GM21367 (cell line): ENCODE measurements at regions not wholly inside any gene's neighbourhood (a gene's known extent, or its start where the extent isn't known, plus 50 kb on each side); places are given as distances from the start of the nearest gene placed in this dataset.
"Not testable (repeated sequence)": the region's sequence is repeated elsewhere in the genome, so short reads cannot be mapped to it uniquely, and the experiment has no call there.

Experiments
- ATAC-seq: cut with Tn5 transposase; IDR thresholded peaks from one replicate; pipeline ENCODE4 v1.9.1; 2021; ENCODE audit not compliant: unreplicated experiment

DNA sequence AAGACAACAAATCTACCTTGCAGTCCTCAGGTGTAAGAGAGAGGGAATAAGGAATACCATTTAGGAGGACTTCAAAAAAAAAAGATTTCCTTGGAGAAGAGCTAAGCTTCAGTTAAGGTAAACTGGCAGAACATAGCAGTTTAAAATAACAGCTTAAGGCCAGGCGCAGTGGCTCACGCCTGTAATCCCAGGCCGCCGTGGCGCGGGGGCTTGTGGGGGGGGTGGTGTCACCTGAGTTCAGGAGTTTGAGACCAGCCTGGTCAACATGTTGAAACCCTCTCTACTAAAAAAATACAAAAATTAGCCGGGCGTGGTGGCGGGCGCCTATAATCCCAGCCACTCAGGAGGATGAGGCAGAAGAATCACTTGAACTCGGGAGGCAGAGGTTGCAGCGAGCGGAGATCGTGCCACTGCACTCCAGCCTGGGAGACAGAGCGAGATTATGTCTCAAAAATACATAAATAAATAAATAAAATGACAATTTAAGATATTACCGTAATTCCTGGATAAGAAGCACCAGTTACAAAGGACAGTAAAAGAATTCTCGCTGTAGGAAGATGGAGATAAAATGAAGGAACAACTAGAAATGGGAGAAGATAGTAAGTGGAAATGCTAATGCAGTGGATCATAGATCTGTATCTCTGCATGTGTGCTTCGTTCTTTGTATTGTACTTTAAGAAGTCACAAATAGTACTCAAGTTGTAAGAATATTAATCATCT is 1140.2 kb downstream of the NCAM2 start:
- no peak for ATAC-seq

DNA sequence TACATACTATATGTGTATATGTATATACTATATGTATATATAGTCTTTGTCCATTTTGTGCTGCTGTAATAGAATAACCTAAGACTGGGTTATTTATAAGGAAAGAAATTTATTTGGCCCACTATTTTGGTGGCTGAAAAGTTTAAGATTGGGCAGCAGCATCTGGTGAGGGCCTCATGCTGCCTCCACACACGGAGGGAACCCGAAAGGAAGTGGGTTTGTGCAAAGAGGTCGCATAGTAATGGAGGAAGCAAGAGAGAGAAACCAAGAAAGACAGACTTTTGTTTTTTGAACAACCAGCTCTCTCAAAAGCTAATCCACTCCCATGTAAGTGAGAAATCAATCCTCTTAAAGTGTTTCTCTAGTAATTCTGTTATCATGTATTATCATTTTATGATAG is 1147.3 kb downstream of the NCAM2 start:
- ATAC-seq = no peak

DNA sequence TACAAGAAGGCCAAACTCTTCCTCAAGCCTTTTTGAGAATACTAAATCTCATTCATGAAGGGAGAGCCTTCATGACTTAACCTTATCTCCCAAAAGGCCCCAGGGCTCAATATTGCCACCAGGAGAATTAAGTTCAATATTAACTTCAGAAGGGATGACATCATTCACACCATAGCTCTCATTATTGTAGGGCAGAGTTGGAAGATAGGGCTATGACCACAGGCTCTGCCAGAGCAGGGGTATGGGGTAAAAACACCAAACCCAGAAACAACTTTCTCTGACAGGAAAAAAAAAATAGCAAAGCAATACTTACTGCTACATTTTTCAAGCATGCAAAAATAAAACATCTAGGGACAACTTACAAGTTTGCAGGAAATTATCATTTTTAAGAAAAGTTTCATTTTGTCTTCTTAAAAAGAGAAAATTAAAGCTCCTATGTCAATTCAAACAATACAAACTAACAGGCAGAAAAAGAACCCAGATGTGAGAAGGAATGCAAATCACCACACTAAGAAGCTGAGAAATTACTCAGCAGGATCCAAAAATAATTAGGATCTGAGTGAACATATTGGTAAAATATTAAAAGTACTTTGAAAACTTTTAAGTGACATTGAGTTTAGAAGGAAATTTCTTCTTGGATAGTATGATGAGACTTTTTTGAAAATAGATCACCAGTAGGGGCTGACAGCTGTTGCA is 1156.5 kb downstream of the NCAM2 start:
- ATAC-seq = no peak

DNA sequence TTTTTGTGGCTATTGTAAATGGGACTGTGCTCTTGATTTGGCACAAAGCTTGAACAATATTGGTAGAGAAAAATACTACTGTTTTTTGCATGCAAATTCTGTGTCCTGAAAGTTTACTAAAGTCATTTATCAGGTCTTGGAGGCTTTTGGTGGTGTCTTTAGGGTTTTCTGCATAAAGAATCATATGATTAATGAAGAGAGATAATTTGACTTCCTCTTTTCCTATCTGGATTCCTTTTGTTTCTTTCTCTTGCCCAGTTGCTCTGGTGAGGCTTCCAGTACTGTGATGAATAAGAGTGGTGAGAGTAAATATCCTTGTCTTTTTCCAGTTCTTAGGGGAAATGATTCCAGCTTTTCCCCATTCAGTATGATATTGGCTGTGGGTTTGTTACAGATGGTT is 1166.7 kb downstream of the NCAM2 start:
- ATAC-seq = no peak

DNA sequence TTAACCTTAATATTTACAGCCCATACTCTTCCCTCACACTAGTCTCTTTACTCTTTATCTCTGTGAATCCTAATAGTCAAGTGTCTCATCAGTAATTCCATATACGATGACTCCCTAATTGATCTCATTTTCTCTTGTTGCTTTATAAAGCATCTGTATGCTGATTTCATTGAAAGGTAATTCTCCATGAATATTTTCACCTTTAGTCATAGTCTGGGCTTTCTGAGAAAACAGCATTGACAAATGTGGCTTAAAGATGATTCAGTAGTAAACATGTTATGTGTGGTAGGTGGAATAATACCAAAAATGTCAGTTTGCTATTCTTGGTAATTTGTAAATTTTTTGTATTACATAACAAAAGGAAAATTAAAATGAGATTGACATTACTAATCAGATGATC is 1176.5 kb downstream of the NCAM2 start:
- ATAC-seq = no peak

DNA sequence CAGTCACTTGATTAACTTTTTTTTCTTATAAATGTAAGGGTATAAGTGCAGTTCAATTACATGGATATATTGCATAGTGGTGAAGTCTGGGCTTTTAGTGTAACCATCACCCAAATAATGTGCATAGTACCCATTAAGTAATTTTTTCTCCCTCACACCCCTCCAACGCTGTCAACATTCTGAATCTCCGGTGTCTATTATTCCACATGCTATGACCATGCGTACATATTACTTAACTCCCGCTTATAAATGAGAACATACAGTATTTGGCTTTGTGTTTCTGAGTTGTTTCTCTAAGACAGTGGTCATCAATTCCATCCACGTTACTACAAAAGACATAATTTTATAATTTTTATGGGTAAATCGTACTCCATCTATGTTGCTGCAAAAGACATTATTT is 1191.1 kb downstream of the NCAM2 start:
- ATAC-seq = no peak

DNA sequence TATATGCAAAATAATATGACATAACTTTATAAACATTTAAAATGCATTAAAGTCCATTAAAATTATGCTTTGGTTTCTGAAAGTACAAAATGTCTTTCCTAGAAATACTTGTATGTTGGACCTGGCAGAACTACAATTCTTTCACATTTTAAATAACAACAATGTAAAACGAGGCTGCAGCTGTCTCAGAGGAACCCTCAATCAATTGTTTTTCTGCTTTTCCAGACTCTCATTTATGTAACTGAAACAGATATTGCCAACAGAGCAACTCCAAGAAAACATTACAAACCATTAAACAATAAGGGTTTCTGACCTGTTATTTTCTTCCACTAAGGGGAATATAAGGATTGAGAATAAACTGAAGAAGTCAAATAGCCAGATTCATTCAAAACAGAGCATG is 1193.4 kb downstream of the NCAM2 start:
- ATAC-seq = no peak

DNA sequence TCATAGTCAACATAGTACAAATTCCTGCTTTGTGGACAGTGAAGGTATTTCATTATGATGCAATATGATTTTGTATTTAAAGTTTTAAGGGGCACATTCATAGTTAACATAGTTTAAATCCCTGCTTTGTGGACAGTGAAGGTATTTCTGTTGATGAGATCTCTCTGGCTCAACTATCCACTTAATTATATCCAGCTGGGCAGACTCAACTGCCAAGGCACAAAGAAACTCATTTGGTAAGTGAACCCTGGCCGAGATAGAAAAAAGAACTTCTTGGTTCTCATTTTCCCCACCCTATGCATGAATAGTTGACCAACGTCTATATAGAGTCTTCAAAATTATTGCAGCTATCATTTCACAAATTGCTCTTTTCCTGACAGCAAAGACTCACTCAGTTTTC is 1194.6 kb downstream of the NCAM2 start:
- no peak for ATAC-seq

DNA sequence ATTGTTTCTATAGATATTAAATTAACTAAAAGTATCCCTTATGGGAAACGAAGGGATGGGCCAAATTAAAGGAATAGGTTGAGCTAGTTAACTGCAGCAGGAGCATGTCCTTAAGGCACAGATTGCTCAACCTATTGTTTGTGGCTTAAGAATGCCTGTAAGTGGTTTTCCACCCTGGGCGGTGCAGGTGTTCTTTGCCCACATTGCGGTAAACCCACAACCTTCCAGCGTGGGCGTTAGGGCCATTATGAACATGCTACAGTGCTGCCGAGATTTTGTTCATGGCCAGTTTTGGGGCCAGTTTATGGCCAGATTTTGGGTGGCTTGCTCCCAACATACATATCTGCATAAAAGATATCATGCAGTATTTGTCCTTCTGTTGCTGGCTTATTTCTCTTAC is 1196.8 kb downstream of the NCAM2 start:
- not testable (repeated sequence) for ATAC-seq

DNA sequence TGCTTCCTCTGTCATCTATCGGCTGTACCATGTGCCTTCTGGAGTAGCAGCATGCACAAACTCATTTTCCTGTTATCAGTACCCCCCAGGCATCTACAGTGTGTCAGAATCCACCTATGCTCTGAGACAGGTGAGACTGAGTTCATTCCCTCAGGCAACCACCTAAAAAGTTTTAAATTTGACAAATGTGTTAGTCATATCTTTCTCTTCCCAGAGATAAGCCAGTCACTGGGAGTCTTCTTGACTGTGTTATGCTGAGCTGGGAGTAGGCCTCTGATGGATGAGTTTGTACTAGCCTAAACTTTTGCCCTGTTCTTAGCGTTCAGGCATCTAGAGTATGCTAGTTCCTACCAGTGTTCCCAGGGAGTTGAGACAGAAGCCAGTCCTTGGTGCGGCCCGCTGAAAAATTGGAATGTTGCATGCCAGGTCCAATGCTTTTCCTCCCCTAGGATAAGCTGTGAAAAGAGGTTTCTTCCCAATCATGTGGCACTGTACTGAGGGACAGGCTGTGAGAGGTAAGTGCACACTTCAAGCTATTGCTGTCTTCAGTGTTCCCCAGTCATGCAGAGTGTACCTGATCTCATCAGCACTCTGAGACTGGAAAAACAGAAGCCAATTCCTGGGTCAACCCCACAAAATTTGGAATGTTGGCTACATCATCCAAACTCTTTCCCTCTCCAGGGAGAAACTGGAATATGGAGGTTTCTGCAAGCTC is 1202.3 kb downstream of the NCAM2 start:
- ATAC-seq = no peak

DNA sequence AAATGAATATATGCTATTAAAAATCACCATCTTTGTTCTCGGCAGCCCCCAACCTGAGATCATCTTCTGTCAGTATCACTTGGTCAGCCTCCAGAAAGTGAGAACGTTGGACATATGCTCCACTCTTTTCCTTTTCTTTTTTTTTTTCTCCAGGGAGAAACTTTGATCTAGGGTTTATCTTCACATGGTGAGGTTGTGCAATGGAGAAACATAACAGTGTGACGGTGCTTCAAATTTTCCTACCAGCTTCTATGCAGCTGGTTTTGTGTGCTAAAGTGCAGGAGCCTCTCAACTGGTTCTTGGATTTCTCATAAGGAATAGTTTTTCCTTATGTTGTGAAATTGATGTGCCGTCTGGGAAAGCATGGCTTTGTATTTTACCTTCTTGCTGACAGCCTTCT is 1202.9 kb downstream of the NCAM2 start:
- ATAC-seq = no peak

DNA sequence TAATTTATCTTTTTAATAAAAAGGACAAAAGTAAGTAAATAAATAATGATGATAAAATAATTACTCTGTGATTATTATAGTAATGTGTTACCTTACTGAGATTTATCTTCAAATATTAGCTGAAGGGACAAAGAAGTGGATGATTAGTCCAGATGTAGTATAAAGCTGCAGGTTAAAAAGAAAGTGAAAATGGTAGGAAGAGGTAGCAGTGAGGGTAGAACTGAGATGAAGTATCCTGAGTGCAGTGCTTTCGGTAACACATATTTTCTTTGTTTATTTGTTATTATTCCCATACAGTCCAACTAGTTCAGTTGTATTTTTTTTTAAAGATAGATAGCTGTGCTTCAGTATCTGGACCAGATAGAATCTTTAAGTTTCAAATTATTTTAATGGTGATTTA is 1203.5 kb downstream of the NCAM2 start:
- ATAC-seq = no peak

DNA sequence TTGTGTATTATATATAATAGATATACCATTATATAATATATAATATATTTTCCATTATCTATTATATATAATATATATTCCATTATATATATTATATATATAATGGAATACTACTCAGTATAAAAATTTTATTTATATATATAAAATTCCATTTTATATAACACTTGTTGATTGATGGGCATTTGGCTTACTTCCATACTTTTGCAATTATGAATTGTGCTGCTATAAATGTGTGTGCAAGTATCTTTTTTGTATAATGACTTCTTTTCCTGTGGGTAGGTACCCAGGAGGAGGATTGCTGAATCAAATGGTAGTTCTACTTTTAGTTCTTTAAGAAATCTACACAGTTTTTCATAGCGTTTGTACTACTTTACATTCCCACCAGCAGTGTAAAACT is 1211.1 kb downstream of the NCAM2 start:
- no peak for ATAC-seq

DNA sequence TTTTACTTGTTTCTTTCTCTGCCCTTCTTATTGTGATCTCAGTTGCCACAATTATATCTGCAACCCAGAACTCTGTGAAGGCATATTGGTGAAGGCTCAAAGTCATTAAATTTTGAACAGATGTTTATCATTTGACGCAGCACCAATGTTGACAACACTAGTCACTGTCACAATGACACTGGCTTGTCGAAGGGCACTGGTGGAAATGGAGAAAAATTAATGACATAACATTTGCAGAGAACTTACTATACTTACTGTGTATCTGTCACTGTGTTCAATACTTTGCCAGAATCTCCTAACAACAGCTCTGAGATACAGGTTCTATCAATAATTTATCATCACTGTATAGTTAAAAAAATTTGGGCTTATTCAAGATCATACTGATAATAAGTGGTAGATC is 1213.7 kb downstream of the NCAM2 start:
- ATAC-seq = no peak

DNA sequence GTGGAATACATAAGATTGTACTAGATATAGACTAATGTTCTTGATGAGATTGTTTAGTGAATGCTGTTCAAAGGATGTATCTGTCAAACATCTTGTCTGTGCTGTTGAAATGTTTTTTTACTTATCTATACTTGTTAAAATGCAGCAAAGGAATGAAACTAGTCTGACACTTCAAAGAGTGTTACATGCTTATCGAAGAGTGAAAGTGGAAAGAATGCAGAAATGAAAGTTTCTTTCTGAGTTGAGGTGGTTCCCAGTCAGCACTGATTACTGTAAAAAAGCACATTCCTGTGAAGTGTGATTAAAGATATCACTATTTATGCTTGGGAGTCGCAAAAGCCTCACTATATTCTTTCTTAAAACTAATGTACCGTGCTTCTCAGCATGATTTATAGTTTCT is 1225.2 kb downstream of the NCAM2 start:
- ATAC-seq = peak; percentile 89

DNA sequence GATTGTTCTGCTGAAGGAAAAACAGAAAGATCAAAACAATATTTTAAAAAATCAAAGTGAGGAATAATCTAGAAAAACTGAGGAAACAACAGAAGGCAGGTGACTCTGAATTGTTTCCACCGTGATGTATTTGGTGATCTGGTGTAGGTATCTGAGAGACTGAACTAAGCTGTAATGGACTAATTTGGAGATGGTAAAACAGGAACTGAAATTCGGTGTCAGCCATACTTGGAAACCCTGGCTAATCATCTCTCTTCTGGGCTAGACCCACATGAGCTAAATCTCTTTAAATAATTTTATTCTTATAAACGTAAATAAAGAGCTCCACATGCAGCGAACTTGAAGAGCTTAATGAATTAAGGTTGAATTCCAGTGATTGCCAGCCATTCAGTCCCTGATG is 1226.1 kb downstream of the NCAM2 start:
- ATAC-seq = peak; percentile 72

DNA sequence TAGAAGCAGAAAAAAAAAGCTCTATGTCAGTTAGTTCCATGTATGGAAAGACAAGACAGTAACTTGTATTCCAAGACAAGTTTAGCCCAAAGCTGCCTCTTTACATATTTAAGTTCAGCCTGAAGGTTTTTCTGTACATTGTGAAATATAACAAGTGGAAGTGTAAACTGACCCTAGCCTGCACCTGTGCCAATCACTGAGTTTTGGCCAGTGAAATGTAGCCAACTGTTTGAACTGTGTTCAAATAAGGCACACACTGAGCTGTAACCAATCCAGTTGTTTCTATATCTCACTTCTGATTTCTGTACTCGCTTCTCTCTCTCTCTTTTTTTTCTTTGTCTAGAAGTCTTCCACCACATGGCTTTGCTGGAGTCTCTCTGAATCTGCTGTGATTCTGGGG is 1227.1 kb downstream of the NCAM2 start:
- no peak for ATAC-seq

DNA sequence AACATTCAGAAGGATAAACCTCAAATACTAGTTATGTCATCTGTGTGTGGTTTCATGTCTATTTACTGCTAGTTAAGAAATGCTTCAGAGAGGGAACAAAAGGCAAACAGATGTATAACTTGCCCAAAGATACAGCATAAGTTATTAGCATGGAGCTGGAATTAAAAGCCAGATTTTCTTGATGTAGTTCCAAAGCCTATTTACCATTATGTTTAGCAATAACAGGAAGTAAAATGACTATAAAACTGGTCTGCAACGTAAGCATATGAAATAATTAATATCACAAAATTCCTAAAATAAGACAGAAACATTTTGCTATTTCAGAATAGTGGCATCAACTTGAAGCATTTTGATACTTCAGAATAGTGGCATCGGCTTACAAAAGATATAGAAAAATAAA is 1232.8 kb downstream of the NCAM2 start:
- no peak for ATAC-seq

DNA sequence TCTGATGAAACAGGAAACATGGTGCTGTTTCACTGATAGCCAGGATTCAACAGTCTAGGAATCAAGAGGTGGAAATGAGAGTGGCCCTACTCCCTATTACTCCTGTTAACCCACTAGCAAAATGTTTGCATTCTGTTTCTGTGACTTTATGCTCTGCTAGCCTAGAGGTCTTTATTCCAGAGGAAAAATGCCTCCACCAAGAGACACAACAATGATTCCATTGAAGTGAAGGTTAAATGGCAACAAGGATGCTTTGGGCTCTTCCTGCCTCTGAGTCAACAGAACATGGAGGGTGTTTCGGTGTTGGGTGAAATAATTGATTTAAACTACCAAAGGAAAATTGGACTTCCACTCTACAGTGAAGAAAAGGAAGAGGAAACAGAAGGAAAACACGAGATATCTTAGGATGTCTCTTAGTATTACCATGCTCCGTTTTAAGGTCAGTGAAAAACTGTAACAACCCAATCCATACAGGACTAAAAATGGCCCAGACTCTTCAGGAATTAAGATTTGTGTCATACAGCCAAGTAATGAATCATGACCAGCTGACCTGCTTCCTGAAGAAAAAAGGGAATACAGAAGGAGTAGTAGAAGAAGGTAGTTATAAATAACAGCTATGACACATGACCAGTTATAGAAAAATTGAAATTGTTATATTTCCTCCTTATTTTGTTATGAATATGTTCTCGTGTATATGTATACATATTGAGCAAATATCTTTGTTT is 1237.8 kb downstream of the NCAM2 start:
- ATAC-seq = no peak

DNA sequence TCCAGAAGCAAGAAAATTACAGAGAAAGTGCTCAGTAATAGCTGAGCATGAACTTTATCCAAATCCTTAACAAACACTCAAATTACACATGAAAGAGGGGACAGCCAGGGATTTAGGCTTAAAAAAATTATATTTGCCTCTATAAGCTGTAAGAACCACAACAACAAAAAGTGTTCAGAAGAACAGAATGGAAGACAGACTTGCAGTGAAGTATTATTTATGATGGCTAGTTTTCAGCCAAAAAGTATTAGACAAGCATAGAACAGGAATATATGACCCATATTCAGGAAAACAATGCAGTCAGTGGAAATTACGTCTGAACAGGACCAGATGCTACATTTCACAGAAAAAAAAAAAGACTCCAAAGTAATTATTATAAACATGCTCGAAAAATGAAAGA is 1246.3 kb downstream of the NCAM2 start:
- ATAC-seq = no peak

DNA sequence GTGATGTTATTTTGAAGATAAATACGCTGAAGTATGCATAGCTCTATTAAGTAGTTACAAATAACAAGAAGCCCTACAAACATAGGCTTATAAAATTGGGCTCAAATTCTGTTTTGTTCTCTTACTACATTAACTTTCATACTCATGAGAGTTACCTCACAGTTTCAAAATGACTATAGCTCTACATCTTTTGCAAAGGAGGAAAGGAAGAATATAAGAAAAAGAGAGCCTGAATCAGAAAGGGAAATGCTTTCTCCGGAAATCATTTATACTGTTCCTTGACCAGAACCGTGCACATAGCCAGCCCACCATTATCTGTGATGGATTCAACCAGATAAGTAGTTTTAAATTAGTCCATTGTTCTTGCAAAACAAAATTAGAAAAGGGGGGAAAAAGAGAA is 1252.1 kb downstream of the NCAM2 start:
- no peak for ATAC-seq

DNA sequence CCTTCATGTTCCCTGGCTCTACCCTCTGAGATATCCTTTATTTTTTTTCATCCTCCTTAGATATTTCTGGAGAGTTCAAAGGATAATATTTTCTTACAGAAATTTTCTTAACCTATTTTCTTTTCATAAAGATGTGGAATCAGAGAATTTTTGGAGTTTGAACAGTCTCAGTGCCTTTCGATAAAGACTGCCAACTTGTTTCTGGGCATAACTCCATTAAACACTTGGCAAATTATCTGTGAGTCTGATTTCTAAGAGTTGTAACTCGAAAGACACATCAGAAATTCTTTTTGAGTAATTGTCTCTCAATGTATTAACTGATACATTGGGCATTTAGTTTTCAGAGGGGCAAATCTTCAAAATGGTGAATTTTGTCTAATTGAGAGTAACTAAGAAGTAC is 1255.6 kb downstream of the NCAM2 start:
- no peak for ATAC-seq
